Esophagus squamous epithelium (tissue), 5 donors: ENCODE measurements at regions not wholly inside any gene's neighbourhood (a gene's known extent, or its start where the extent isn't known, plus 50 kb on each side); places are given as distances from the start of the nearest gene placed in this dataset.

Source experiments
- DNase-seq: peaks from one replicate; lab custom pipeline; 2025; lab: John Stamatoyannopoulos, UW
- H3K27ac ChIP-seq, 4 donors: fragments of 200-600 bp; sonication (generic); one replicate each; pipeline ENCODE4 v1.5.1; 2016 to 2019; ENCODE audit warnings: mild to moderate bottlenecking in 1 of 4
- H3K27me3 ChIP-seq, 4 donors: fragments of 200-600 bp; sonication (generic); 1 replicate in 3 of 4; 2 replicates in 1 of 4; pipeline versions ENCODE4 v1.5.1 to v1.6.0; 2017 to 2021; ENCODE audit warnings: antibody characterized with exemption in 1 of 4
- H3K36me3 ChIP-seq, 3 donors: fragments of 200-600 bp; sonication (generic); one replicate each; pipeline ENCODE4 v1.5.1; 2016 to 2019
- H3K4me1 ChIP-seq, 3 donors: fragments of 200-600 bp; sonication (generic); one replicate each; pipeline ENCODE4 v1.5.1; 2017 to 2019
- H3K4me3 ChIP-seq, 4 donors: fragments of 200-600 bp; sonication (generic); 1 replicate in 3 of 4; 2 replicates in 1 of 4; pipeline ENCODE4 v1.5.1; 2016 to 2019; ENCODE audit warnings: mild to moderate bottlenecking in 2 of 4, moderate library complexity in 1 of 4
- H3K9me3 ChIP-seq, 3 donors: fragments of 200-600 bp; sonication (generic); one replicate each; pipeline ENCODE4 v1.5.1; 2016 to 2019
- CTCF ChIP-seq, 6 experiments: fragments of 450-650 bp in 4 of 6; fragments of 200-600 bp in 2 of 6; sonication (generic) in 2 of 6; IDR thresholded peaks; one replicate each; pipeline ENCODE4 v1.5.1; 2016 to 2019; ENCODE audit warnings: antibody characterized with exemption in 6 of 6, mild to moderate bottlenecking in 4 of 6, moderate library complexity in 4 of 6
- POLR2A ChIP-seq, 4 donors: fragments of 450-650 bp; IDR thresholded peaks; one replicate each; pipeline ENCODE4 v1.6.1; 2017; ENCODE audit warnings: antibody characterized with exemption in 4 of 4, mild to moderate bottlenecking in 4 of 4, moderate library complexity in 3 of 4
- WGBS, 2 donors: methylation state at CpG; one replicate each; pipeline ENCODE4 v1.1.5; 2018; 5-methylcytosine and 5-hydroxymethylcytosine counted together
- intact Hi-C: fragments of 100-400 bp; cut with DNase I; formaldehyde crosslinking; loops from one replicate; pipeline ENCODE4 v1.15.0; 2022
- donor health status: DM: yes; HTN: yes; CAD: no.

GRCh38 chr1:221336126-221336525 lies 405.8 kb downstream of the DUSP10 start:
- no peak for DNase-seq
- Histone ChIP-seq H3K4me3 (peak overlapping the region in 1 of 4 donors; percentile 8), H3K27ac (peak overlapping the region; percentile 55 to 85 (median 78)), H3K9me3 (peaks cover 0 to 5% (median 0%) of the 10 kb centered on the region in 3 donors), H3K4me1 (peaks cover 0 to 30% (median 8%) of the 10 kb centered on the region in 3 donors), H3K27me3 (no peaks in the 10 kb centered on the region), H3K36me3 (no peaks in the 10 kb centered on the region)
- TF ChIP-seq CTCF (IDR thresholded peaks at IDR 0.05) = no peak
- no peak for TF ChIP-seq POLR2A (IDR thresholded peaks at IDR 0.05)
- intact Hi-C loops = no loop called here
- WGBS, 2 donors = 59 to 60% methylated on average over 2 of the region's 2 CpGs

DNA sequence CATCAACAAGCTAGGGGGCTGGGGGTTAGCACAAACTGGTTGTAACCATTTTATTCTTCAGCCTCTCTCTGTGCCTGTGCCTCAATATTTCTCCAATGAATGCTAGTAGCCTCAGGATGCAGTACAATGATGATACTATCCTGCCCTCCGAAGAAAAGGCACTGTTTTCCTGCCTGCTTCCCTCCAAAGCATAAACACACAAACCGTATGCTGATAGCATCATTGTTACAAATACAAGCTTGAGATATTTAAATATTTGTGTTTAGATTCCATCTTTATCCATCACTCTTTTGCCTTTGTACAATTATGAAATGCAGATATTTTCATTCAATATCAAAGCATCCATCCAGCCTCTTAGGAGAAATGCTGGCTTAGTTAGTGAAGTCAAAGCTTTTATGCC lies 404.8 kb downstream of the DUSP10 start:
- 62 to 73% methylated on average over 2 of the region's 2 CpGs for WGBS, 2 donors
- Histone ChIP-seq H3K36me3 (no peaks in the 10 kb centered on the region), H3K4me3 (no peak overlapping the region), H3K9me3 (no peaks in the 10 kb centered on the region), H3K27ac (peak overlapping the region in 3 of 4 donors; percentile 74 to 85 (median 82)), H3K4me1 (peaks cover 0 to 30% (median 8%) of the 10 kb centered on the region in 3 donors), H3K27me3 (no peaks in the 10 kb centered on the region)
- no peak for DNase-seq
- TF ChIP-seq CTCF (IDR thresholded peaks at IDR 0.05) (no peak), POLR2A (IDR thresholded peaks at IDR 0.05) (no peak)
- intact Hi-C loops = no loop called here

GRCh38 chr1:221343136-221343535 lies 398.8 kb downstream of the DUSP10 start:
- DNase-seq = no peak
- intact Hi-C loops = no loop called here

DNA sequence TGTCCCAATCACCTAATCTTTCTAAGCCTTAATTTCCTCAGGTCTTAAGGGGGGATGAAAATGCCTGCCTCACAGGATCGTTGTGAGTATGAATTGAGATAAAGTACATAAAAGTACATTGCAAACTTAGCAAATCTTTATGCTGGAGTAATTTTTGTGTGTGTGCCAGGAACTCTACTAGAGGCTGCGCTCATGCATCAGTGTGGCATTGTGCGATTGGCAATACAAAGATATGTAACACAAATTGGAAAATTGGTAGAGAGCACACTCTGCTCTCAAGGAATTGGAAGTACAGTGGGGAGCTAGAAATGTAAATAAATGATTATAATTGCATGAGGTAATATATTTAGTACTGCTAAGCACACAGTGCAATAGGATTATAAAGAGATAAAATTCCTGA lies 398.3 kb downstream of the DUSP10 start:
- Histone ChIP-seq H3K9me3 (no peaks in the 10 kb centered on the region), H3K4me1 (no peaks in the 10 kb centered on the region), H3K36me3 (no peaks in the 10 kb centered on the region), H3K4me3 (no peak overlapping the region), H3K27me3 (no peaks in the 10 kb centered on the region), H3K27ac (no peak overlapping the region)
- DNase-seq = no peak
- TF ChIP-seq CTCF (IDR thresholded peaks at IDR 0.05) (no peak), POLR2A (IDR thresholded peaks at IDR 0.05) (no peak)
- intact Hi-C loops = no loop called here
- 60 to 65% methylated on average over 3 of the region's 3 CpGs for WGBS, 2 donors

More at GRCh38 chr1:221343136-221343535, 398.8 kb downstream of the DUSP10 start:
- Histone ChIP-seq H3K9me3 (no peaks in the 10 kb centered on the region), H3K27ac (no peak overlapping the region), H3K4me3 (no peak overlapping the region), H3K4me1 (no peaks in the 10 kb centered on the region), H3K36me3 (no peaks in the 10 kb centered on the region), H3K27me3 (no peaks in the 10 kb centered on the region)
- TF ChIP-seq POLR2A (IDR thresholded peaks at IDR 0.05) (no peak), CTCF (IDR thresholded peaks at IDR 0.05) (no peak)

DNA sequence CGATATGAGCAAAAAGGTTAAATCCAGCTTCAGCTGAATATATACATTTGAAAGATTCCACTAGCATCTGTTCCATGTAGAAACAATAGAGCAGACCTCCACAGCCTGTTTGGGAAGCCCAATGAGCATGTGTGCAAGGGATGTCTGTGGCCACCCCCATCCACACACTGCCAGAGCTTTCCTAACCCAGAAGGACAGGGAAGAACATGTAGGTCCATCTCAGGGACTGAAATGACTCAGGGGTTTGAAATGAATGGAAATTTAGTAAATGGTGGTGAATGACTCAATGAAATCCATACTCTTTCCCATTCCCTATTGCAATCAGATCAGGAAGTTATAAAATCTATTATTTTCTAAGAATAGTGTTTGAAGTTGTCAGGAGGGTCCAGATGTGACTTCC lies 397.2 kb downstream of the DUSP10 start:
- no peaks in the 10 kb centered on the region for H3K4me1 ChIP-seq
- H3K4me3 ChIP-seq = no peak overlapping the region
- no peak for TF ChIP-seq CTCF (IDR thresholded peaks at IDR 0.05)
- no peak for TF ChIP-seq POLR2A (IDR thresholded peaks at IDR 0.05)
- no peaks in the 10 kb centered on the region for H3K27me3 ChIP-seq
- no peaks in the 10 kb centered on the region for H3K36me3 ChIP-seq
- no peak overlapping the region for H3K27ac ChIP-seq
- 57 to 79% methylated on average over 1 of the region's 1 CpG for WGBS, 2 donors
- no peaks in the 10 kb centered on the region for H3K9me3 ChIP-seq
- DNase-seq = no peak
- intact Hi-C loops = no loop called here
